Erythroblast (primary cell): ENCODE measurements at regions not wholly inside any gene's neighbourhood (a gene's known extent, or its start where the extent isn't known, plus 50 kb on each side); places are given as distances from the start of the nearest gene placed in this dataset.
A peak's percentile ranks its signal among the peaks of the same experiment; 100 is the strongest.
"Not testable (repeated sequence)": the region's sequence is repeated elsewhere in the genome, so short reads cannot be mapped to it uniquely, and the experiment has no call there.

Experiments used
- DNase-seq, 2 experiments: peaks; one replicate each; lab custom pipeline; 2025; lab: John Stamatoyannopoulos, UW
- GATA1 ChIP-seq: IDR thresholded peaks from 2 replicates; pipeline ENCODE4 v1.6.1; 2011; ENCODE audit warnings: low read depth, mild to moderate bottlenecking, control low read depth, low read length, moderate library complexity
- POLR2A ChIP-seq: IDR thresholded peaks from 2 replicates; pipeline ENCODE4 v1.6.1; 2011; ENCODE audit warnings: mild to moderate bottlenecking, low read length

DNA sequence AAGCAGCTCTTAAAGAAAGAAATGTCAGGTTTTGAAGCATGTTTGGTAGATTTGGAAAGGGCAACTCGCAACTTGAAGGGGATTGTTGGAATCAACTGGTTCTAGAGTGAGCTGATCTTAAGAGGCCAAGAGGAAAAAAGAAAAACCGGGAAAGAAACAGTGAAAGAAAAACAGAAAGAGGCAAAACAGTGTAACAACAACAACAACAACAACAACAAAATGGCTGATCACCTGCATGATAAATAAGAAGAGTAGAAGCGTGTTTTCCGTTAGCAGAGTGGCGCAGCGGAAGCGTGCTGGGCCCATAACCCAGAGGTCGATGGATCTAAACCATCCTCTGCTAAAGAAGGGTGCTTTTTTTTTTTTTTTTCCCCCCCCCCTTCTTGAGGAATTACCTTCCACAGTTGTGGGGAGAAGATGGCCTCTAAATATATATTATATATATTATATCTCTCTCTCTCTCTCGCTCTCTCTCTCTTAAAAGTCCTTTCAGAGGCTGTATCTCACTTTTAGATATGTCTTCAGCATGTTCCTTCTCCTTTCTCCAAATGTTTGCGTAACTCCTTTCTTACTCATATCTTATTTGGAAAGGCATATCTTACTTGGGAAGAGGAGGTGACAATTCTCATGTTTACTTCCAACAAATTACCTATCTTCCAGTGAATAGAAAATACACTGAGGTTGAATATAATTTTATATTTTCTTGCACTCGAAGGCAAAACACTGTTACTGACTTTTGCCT, 134.4 kb downstream of the OR2B2 start:
- no peak for DNase-seq
- TF ChIP-seq POLR2A: no peak
- no peak for TF ChIP-seq GATA1

DNA sequence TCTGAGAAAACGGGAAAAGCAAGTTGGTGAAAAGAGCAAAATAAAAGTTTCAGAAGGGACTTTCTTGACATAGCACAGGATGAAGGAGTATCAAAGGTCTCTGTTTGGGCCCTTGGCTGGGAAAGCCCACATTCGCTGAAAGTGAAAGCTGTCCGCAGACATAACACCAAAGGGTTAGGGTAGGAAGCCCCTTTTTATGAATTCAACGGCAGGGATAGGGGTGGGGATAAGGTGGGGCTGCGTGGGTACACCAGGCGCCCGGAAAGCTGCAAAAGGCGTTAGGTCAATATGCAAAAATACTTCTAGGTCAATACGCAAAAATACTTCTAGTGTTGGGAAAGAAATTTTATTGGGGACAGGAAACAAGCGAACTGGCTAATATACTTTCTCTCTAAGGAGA, 135.1 kb downstream of the OR2B2 start:
- no peak for DNase-seq
- no peak for TF ChIP-seq POLR2A
- no peak for TF ChIP-seq GATA1

DNA sequence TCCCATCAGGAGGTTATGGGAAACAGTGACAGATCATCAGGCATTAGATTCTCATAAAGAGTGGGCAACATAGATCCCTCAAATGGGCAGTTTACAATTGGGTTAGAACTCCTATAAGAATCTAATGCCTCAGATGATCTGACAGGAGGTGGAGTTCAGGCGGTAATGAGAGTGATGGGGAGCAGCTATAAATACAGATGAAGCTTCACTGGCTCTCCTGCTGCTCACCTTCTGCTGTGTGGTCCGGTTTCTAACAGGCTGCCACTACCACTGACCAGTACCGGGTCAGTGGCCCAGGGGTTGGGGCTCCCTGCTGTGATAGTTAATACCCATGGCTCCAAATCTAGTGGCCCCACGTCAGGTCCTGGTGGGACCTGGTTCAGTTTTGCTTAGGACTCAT, 135.7 kb downstream of the OR2B2 start:
- TF ChIP-seq POLR2A (no peak), GATA1 (no peak)
- no peak for DNase-seq

DNA sequence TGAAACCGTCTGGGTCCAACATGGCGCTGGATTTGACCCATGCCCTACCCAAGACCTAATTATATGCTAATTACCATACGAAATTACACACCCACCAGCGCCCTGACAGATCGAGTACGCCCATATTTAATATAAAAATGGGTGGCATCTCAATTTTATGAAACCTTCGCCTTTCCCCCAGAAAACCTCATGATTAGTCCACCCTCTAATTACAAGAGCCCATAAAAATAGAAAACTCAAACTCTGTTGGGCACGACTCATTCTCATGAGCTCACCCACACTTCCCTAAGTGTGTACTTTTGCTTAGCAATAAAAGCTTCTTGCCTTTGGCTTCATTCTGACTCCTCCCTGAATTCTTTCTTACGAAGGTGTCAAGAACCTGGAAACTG, 136.4 kb downstream of the OR2B2 start:
- TF ChIP-seq GATA1 (no peak), POLR2A (no peak)
- DNase-seq: no peak

DNA sequence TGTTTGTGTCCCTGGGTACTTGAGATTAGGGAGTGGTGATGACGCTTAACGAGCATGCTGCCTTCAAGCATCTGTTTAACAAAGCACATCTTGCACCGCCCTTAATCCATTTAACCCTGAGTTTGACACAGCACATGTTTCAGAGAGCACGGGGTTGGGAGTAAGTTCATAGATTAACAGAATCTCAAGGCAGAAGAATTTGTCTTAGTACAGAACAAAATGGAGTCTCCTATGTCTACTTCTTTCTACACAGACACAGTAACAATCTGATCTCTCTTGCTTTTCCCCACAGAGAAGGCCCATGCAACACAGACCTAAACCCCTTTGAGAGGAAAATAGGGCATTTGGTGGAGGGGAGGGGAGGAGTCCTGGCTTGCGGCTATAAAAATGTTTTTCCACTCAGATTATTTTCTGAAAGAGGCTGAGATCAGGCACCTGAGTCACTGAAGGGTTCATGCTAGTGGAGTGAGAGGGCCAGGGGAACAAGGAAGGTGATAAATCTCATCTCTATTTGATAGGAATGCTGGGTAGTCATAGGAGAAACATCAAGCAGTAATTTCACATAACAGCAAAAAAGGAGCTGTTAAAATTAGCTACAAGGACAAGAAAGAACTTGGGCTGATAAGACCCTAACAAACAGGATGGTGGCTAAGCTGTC, 136.9 kb downstream of the OR2B2 start:
- not testable (repeated sequence) for DNase-seq

DNA sequence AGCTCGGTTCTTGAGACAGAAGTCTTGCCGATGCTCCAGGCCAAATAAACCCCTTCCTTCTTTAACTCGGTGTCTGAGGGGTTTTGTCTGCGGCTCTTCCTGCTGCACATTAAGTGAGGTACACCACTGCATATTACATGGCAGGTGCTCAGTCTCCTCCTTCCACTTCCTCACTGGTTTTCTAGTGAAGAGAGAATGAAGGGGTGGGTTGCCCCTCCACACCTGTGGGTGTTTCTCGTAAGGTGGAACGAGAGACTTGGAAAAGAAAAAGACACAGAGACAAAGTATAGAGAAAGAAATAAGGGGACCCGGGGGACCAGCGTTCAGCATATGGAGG, 138.0 kb downstream of the OR2B2 start:
- not testable (repeated sequence) for DNase-seq

DNA sequence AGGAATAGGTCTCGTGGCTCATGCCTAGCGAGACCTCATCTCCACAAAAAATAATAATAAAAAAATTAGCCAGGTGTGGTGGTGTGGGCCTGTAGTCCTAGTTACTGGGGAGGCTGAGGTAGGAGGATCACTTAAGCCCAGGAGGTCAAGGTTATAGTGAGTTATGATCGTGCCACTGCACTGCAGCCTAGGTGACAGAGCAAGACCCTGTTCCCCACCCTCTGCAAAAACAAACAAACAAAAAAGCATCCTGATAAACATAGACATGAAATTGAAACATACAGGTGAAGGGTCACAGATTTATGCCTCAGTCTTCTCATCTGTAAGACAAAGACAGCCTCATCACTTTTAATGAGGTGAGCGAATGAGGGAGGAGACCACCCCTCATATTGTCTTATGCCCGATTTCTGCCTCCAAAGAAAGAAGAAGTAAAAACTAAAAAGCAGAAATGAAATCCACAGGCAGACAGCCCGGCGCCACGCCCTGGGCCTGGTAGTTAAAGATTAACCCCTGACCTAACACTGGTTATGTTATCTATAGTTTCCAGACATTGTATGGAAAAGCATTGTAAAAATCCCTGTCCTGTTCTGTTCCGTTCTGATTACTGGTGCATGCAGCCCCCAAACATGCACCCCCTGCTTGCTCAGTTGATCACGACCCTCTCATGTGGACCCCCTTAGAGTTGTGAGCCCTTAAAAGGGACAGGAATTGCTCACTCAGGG, 138.5 kb downstream of the OR2B2 start:
- DNase-seq: peak; percentile 34 to 53

DNA sequence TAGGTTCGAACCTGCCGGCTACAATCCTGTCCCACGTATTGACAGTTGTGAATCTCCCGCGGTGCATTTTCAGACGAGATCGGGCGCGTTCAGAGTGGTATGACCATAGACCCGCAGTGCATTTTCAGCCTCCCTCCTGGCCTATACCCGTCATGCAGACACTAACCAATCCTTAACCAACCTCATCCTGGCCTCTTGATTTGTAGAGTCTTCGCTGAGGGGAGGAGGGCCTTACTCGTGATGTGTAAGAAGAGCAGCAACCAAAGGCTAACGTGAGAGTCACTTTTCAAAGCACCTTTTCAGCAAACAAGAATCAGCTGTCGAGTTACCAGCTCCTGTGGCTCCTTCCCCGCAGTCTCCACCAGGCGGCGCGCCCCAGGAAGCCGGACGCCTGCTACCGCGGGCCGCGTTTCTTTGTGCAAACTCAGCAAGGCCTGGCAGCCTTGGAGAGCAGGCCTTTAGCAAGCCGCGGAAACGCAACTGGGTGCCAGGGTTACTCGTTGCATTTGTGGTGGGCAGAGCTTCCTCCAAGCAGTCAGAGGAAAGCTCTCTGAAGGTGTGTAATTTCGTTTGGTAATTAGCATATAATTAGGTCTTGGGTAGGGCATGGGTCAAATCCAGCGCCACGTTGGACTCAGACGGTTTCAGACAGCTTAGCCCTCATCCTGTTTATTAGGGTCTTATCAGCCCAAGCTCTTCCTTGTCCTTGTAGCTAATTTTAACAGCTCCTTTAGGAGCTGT, 139.8 kb downstream of the OR2B2 start:
- DNase-seq: peak; percentile 87 to 91

DNA sequence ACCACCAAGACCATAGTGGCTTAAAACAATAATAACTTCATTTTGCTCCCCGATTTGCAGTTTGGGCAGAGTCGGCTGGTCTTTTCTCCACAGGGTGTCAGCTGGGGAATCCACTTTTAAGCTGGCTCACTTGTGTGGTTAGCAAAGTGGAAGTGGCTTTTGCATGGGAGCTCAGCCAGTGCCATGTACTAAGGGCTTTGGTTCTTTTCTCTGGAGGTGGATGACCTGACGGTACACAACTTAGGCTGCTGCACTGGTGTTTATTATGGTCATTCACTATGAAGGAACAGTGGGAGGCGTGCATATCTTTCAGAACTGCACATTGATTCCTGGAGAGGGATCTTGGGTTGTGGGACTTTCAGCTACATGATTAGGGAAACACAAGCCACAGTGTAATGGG, 141.0 kb downstream of the OR2B2 start:
- DNase-seq: no peak
- TF ChIP-seq GATA1 (no peak), POLR2A (no peak)

More for the DNA sequence above, 139.8 kb downstream of the OR2B2 start:
- TF ChIP-seq POLR2A (no peak), GATA1 (no peak)

DNA sequence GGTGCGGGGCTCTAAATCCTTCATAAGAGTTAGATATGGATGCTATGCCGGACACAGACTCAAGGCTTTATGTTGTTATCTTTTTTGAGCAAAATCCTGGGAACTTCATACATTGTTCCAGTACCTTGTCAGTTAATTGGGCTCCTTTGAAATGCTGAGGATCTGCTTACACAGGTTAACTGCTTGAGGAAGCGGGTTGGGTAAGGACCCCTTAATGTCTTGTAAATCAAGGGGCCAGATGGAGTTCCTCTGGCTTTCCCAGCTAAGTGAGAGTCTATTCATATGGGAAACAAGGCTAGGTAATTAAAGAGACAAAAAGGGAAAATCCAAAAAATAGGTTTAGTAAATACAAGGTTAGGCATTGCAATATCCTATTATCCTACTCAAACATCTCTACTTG, 141.5 kb downstream of the OR2B2 start:
- no peak for DNase-seq
- no peak for TF ChIP-seq GATA1
- no peak for TF ChIP-seq POLR2A

DNA sequence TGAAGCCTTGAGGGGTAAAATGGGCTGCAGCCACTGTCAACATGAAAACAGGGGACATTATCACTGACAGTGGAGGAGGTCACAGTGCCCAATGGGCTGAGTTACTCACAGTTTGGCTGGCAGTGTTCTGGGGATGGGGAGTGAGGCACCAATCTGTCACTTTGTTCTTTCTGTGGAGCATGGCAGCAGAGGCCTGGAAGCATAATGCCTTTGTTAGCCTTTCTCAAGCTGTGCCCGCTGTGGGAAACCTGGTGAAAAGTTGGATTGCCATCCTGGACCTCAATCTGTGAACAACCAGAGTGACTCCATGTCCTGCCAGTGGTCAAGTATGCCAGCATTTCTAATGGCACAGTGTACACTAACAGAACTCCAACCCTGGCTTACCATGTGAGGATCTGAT, 143.6 kb downstream of the OR2B2 start:
- TF ChIP-seq POLR2A (no peak), GATA1 (no peak)

DNA sequence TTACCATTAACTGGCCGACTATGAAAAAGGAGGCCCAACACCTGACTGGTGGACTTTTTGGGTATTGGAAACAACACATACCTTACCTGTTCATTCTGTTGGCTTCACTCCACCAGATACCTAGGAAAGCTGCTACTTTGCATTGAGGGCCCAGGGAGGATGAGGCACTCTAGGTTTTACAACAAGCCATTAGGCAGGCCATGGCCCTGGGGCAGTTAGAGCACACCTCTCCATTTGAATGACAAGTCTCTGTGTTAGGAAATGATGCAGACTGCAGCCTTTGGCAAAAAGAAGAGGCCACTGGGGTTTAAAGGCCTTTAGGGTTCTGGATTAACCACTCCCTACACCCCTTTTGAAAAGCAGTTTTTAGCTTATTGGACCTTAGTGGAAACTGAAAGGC, 144.3 kb downstream of the OR2B2 start:
- TF ChIP-seq POLR2A (no peak), GATA1 (no peak)
- no peak for DNase-seq

More for the DNA sequence above, 143.6 kb downstream of the OR2B2 start:
- no peak for DNase-seq

DNA sequence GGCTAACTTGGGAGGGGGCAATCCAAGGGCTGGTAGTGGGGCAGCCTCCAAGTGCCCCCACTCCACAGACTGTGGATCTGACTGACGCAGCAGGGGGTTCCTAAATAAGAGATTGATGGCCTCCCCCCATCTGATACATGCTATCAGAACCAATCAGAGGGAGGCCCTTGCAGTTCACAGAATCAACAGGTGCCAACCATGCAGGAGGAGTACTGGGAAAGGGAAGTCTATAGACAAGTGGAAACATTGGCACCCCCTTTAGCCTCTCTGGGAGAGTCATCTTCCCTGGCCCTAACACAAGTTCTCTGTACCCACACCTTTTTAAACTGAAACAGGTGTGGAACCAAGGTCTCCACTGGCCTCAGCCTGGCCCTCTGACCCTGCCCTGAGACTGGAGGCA, 145.8 kb downstream of the OR2B2 start:
- no peak for TF ChIP-seq POLR2A
- no peak for TF ChIP-seq GATA1
- no peak for DNase-seq

DNA sequence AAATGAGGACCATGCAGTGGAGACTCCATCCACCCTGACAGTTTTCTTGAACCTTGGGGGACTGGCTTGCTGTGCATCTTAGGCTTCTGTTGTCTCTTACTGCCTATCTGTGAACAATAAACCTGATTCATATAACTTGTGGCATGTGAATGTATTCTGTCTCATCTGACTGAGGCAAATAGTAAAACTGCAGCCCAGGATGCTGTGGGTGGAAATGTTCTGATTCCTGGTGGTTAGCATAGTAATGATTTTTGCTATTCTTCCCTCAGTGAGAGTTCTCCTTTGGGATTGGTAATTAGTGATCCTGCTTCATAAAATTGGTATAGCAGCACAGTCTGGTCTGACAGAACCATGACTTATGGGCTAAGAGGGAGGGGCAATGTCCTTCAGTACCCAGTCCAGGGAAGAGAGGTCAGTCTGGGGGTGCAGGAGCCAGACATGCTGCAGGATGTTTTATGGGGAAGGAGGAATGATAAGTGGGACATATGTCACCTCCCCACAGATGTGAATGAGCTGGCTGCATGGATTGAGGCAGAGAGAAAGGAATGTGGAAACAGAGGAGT, 147.1 kb downstream of the OR2B2 start:
- DNase-seq: no peak
- TF ChIP-seq GATA1 (no peak), POLR2A (no peak)
